ENCODE measurements at regions not wholly inside any gene's neighbourhood (a gene's known extent, or its start where the extent isn't known, plus 50 kb on each side); places are given as distances from the start of the nearest gene placed in this dataset.
A peak's percentile ranks its signal among the peaks of the same experiment; 100 is the strongest.
"Not testable (repeated sequence)": the region's sequence is repeated elsewhere in the genome, so short reads cannot be mapped to it uniquely, and the experiment has no call there.

DNA sequence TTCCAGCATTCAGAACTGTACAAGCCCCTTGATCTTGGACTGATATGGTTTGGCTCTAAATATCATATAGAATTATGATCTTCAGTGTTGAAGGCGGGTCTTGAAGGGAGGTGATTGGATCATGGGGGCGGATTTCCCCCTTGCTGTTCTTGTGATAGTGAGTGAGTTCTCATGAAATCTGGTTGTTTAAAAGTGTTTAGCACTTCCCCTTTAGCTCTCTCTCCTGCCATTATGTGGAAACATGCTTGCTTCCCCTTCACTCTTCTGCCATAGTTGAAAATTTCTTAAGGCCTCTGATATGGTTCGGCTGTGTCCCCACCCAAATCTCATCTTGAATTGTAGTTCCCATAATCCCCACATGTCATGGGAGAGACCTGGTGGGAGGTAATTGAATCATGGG lies 305.3 kb upstream of the CYRIA start:
- not testable (repeated sequence) for DNase-seq (ENCODE audit: low spot score)

- DNase-seq (ENCODE audit: low spot score), result no peak
These were observed 296.9 kb upstream of the CYRIA start for GRCh38 chr2:16962505-16962904.

DNA sequence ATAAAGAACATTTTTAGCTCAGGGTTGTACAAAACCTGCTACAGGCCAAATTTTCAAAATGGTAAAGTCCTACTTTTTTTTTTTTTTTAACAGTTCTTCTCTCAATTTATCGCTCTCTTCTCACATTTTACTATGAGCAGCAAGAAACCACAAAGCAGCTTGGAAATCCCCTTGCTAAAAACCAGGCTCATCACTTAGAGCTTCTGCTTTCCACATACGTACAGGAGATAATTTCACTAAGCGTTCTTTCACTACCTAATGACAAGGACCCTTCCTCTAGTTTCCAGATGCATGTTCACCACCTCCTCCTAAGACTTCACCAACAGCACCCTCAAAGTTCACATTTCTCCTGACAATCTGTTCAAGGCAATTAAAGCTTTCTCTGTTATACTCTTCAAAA lies 294.9 kb upstream of the CYRIA start:
- no peak for DNase-seq (ENCODE audit: low spot score)

DNA sequence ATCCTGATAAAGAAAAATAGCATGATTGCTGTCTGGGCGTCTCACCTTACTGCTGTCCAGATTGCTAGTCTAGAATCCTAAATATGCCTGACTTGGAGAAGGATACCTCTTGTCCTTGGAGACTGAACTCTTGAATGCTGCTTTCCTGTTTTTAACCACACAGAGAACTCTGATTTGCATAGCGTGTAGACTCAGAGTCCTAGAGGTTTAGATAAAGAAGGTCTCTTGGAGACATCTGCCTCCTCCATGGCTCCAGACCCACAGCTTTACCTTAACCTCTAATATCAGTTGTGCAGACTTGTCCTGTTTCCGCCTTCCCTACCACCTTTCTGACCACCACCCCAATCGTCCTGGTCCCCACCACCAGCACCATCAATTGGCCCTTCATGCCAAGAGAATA lies 292.6 kb upstream of the CYRIA start:
- DNase-seq (ENCODE audit: low spot score), result no peak

DNA sequence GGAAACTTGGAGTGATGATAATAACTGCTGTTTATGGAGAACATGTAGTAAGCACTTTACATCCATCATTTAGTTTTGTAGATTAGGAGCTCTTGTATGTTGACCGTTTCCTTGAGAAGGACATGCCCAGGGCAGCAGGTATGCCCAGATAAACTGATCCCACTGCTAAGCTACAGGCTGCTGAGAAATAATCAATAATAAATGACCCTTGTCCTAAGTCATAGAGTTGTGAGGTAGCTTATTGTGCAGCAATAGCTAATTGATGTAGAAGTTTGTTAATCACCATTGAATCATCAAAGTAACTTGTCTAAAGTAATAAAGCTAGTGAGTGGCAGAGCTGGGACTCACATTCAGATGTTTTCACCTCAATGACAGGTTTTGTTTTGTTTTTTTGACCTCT lies 287.2 kb upstream of the CYRIA start:
- DNase-seq (ENCODE audit: low spot score), result no peak

- no peak for DNase-seq (ENCODE audit: low spot score)
These were observed 286.7 kb upstream of the CYRIA start for GRCh38 chr2:16952368-16952767.

DNA sequence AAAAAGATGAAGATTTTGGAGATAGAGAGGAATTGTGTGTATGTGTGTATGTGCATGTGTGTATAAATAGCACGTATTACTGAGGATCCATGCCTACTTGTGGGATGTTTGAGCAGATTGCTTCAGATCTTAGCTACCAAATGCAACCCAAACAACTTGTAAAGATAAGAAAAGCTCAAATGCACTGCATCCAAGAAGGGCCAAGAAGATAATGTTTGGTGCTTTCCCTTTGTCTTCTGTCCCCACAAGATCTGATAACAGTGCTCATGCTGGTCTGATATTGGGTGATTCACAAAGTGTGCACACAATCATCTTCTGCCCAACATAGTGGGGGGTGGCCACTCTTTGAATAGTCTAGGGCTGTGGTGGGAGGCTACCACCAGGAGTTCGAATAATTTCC lies 284.8 kb upstream of the CYRIA start:
- DNase-seq (ENCODE audit: low spot score), result no peak

GRCh38 chr2:16948710-16949109 lies 283.1 kb upstream of the CYRIA start:
- no peak for DNase-seq (ENCODE audit: low spot score)

GRCh38 chr2:16948053-16948452 lies 282.4 kb upstream of the CYRIA start:
- DNase-seq (ENCODE audit: low spot score), result no peak

- DNase-seq (ENCODE audit: low spot score), result no peak
These were observed 277.8 kb upstream of the CYRIA start for GRCh38 chr2:16943279-16943958.

DNA sequence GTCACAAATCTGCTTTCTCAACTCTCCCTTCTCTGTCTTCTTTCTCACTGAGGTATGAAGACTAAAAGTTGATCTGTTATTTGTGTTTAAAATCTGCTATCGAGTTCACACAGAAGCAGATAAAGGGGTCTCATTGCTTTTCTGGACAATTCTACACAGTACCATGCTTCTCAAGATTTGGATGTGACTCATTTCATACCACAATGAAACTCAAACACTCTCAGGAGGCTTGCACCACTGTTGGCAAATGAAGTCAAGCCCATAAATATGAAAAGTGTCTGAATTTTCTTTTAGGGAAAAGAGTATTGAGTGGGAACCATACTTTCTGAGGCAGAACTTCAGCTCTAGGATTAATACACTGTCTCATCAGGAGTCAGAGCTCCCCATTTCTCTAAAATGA lies 274.6 kb upstream of the CYRIA start:
- no peak for DNase-seq (ENCODE audit: low spot score)

GRCh38 chr2:16939771-16940170 lies 274.1 kb upstream of the CYRIA start:
- DNase-seq (ENCODE audit: low spot score), result no peak

DNA sequence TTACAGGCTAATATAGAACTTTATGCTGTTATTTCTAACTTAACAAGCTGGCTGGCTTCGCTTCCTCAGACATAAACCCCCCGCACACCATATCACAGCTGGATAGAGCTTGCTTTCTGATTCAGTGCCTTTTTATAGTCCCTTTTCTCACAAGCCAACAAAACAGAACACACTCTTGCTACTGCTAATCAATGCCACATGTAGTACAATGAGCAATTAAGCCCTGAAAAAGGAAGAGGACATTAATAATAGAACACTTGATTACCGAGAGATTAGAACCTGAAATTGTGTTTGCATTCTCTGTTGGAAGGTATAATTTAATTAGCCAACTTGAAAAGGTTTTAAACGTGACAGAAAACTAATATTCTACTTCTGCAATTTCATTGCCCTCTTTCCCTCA lies 267.7 kb upstream of the CYRIA start:
- no peak for DNase-seq (ENCODE audit: low spot score)

GRCh38 chr2:16932826-16933225 lies 267.2 kb upstream of the CYRIA start:
- DNase-seq (ENCODE audit: low spot score), result no peak

GRCh38 chr2:16931441-16931840 lies 265.8 kb upstream of the CYRIA start:
- DNase-seq (ENCODE audit: low spot score), result no peak

DNA sequence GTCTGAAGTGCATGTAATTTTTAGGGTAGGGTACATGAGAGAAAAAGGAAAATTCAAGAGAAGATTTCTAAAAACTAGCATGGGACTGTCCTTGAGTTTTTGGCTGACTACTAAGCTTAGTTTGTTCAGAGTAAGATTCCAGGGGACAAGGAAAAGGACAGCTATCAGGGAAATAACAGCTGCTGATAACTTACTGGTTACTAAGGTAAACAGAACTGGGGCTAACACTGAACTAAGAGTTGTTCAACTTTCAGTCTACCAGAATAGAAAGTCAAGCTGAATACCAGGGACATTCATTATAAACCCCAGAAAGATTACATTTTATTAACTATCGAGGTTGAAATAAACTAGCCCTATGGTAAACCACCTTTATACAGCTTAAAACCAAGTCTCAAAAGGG lies 261.8 kb upstream of the CYRIA start:
- DNase-seq (ENCODE audit: low spot score), result no peak

DNA sequence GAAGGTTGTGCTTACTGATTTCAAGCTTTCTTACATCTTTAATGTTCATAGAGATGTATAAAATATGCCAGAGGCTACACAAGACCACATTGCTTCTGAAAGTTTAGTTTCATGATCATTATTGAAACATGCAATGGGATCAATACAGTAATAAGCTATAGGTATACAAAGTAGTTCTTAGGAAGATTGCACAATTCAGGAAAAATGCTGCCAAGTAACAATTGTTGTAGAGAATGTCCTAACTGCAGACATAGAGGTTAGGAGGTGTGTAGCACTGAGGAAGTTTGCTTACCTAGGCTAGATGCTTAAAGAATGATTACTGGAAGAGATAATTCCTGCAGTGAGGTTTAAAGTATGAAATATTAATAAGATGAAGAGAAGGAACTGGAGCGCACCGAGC lies 259.5 kb upstream of the CYRIA start:
- no peak for DNase-seq (ENCODE audit: low spot score)

DNA sequence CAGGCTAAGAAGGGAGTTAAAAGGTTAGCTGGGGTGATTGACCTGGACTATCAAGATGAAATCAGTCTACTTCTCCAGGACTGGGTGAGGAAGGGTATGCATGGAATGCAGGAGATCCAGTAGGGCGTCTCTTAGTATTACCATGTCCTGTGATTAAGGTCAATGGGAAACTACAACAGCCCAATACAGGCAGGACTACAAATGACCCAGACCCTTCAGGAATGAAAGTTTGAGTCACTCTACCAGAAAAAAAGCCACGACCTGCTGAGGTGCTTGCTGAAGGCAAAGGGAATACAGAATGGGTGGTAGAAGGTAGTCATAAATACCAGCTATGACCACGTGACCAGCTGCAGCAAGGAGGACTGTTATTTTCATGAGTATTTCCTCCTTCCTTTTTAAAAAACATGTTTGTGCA lies 249.7 kb upstream of the CYRIA start:
- DNase-seq (ENCODE audit: low spot score), result not testable (repeated sequence)

GRCh38 chr2:16911746-16912145 lies 246.1 kb upstream of the CYRIA start:
- DNase-seq (ENCODE audit: low spot score), result no peak

DNA sequence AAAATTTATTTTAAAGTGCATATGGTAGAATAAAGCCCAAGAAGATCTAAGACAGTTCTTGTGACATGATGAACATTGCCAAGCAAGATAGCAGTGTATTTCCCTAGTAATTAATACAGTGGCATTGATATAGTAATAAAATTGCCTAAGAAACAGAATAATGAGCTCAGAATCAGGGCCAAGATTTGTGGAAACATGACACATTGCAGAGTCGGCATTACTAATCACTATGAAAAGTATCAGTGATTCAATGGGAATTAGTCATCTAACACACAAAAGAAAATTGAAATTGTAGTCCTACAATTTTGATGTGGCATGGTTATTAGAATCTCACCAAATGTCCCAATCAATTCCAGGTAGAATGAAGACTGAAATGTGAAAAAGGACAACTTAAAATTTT lies 243.0 kb upstream of the CYRIA start:
- DNase-seq (ENCODE audit: low spot score), result no peak

- DNase-seq (ENCODE audit: low spot score), result no peak
These were observed 242.1 kb upstream of the CYRIA start for GRCh38 chr2:16907645-16908282.

- not testable (repeated sequence) for DNase-seq (ENCODE audit: low spot score)
These were observed 239.7 kb upstream of the CYRIA start for GRCh38 chr2:16905325-16905724.

DNA sequence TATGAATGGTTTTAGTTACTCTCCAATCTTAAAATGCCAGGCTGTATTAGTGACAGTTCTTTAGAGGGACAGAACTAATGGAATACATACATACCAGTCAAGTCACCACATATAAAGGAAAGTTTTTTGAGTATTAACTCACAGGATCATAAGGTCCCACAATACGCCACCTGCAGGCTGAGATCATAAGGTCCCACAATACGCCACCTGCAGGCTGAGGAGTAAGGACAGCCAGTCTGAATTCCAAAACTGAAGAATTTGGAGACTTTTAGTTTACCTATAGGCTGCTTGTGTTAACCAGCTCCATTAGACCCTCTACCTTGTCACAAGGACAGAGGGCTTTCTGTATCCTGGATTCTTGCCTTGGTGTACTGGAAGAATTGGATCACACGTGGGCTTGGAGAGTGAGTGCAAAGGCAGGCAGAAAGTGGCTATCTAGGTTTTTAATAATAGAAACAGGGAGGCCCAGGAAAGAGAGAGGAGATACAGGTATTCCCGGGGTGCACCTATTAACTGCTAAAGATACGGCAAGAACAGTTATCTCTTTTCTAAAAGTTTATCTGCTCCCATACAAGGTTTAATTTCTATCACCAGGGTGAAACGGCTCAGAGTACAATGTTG lies 234.9 kb upstream of the CYRIA start:
- peak; percentile 36 for DNase-seq (ENCODE audit: low spot score)

GRCh38 chr2:16899958-16900357 lies 234.3 kb upstream of the CYRIA start:
- DNase-seq (ENCODE audit: low spot score), result no peak
